NCI-H128 (cell line): ENCODE measurements at regions not wholly inside any gene's neighbourhood (a gene's known extent, or its start where the extent isn't known, plus 50 kb on each side); places are given as distances from the start of the nearest gene placed in this dataset.

Experiments used
- DNase-seq: peaks from one replicate; lab custom pipeline; 2025; ENCODE audit not compliant: unreplicated experiment; lab: John Stamatoyannopoulos, UW

GRCh38 chr9:2311920-2312319 lies 296.8 kb downstream of the SMARCA2 start:
- no peak for DNase-seq

- DNase-seq = no peak
Measured at GRCh38 chr9:2313512-2313911, 298.4 kb downstream of the SMARCA2 start.

DNA sequence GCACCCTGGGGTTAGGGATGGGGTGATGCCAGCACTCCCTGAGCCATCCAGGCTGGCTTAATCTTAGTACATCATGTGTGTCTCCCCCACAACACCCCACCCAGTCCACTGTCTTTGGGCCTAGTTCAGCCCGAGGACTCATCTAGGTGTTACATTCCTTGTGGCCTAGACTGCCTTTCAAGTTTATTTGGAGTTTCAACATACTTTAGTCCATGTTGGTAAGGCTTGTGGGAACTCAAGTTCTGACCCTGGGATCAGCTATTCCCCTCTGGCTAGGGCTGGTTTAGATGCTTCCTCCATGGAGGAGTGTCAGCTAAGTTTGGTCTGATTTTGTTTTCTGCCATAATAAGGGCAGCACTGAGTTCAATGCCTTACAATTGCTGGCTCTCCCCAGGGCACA lies 302.4 kb downstream of the SMARCA2 start:
- no peak for DNase-seq

GRCh38 chr9:2319421-2319820 lies 302.2 kb upstream of the VLDLR start:
- no peak for DNase-seq

GRCh38 chr9:2320114-2320513 lies 301.5 kb upstream of the VLDLR start:
- DNase-seq = no peak

GRCh38 chr9:2320632-2321031 lies 301.0 kb upstream of the VLDLR start:
- no peak for DNase-seq

- DNase-seq = no peak
Measured at GRCh38 chr9:2321523-2322148, 300.0 kb upstream of the VLDLR start.

DNA sequence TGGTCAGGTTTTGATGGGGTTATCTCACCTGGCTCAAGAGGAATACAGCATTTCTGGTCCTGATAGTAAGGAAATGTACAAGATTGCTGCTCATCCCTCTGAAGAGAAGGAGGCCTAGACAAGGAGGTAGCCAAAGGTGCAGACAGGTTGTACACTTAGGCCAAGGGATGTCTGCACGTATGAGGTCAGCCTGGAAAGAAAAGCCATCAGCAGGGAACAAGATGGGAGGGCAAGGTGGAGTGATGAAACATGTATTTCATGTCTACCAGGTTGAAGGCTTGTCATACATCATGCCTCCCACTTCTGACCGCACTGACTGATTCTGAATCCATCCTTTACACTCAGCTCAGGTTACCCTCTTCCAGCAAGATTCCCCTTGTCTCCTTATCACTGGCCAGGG lies 296.8 kb upstream of the VLDLR start:
- no peak for DNase-seq

DNA sequence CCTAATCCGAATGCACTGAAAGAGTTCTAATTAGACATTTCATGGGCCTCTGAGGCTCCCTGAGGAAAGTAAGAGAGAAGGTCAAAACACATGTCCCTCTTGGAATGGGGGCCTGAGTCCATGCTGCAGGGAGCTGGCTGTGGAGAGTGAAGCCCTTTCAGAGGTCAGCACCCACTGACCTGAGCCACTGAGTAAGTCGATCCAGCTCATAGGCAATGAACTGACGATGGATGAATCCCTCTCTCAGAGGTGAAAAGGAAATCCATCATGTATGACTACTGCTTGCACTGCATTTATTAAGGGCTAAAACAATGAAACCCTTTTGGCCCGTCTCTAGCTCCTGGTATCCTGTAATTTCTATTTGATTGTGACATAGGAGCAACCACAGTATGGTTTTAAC lies 288.9 kb upstream of the VLDLR start:
- no peak for DNase-seq

DNA sequence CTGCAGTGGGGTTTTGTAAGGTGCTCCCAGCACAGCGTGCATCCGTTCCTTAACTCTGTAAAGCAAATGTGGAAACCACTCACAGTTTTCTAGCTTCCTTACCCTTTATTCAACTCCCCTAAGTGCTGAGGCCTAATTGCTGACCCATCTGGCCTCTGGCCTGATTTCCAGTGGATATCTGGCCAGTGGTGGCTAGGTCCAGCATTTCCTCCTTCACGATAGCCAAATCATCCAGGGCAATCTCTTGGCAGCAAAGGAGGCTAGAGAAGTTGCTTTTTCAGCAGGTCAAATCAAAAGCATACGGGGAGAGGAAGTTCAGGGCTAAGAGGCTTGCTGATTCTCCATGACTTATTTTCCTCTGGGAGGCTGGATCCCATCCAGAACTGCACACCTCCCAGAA lies 286.3 kb upstream of the VLDLR start:
- no peak for DNase-seq

DNA sequence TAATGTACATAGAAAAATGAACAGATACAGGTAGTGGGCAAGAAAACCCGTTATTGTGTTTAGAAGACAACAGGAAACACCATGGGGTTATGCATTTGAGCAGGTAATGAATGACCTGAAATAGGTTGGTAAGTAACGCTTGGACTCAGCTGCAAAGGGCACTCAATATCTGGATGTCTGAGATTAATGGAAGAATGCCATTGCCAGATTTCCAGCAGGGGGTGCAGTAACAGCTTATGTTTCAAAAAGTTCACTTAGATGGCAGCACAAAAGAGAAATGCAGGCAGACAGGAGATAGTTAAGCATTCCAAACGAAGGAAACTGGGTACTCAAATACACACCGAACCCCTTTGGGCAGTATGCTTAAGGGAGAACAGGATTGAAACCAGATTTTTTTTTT lies 285.5 kb upstream of the VLDLR start:
- DNase-seq = no peak

DNA sequence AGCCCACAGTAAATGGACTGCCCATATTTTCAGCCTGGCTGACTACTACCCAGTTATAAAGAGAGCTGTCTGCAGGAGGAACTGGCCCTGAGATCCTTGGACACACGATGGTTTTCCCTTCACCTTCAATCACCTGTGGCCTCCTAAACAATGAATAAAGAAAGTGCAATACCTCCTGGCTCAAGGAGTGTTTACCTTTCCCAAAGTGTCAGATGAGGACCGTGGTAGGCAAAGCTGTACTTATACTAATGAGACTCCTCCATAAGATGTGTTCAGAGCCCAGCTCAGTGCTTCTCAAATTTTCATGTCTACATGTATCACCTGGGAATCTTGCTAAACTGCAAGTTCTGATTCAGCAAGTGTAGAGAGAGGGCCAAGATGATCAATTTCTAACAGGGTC lies 284.5 kb upstream of the VLDLR start:
- DNase-seq = no peak

DNA sequence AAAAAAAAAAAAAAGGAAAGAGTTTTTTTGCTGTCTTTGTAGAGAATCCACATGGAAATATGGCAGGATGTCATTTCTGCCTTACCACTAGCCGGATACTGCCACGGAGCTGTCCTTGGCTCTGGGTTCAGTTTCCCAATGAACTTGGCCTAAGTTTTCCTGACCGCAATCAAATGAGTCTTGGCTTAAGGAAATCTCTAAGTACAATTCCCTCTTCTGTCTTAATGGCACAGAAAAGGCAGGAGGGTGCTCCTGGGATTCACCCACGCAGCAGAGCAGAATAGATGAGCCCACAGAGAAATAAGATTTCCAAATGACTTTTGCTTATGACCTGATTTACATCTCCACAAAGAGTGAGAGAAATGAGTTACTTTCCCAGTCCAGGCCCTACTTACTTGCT lies 284.0 kb upstream of the VLDLR start:
- DNase-seq = no peak

GRCh38 chr9:2338777-2339365 lies 282.7 kb upstream of the VLDLR start:
- no peak for DNase-seq

- DNase-seq = no peak
Measured at GRCh38 chr9:2339416-2339815, 282.2 kb upstream of the VLDLR start.

DNA sequence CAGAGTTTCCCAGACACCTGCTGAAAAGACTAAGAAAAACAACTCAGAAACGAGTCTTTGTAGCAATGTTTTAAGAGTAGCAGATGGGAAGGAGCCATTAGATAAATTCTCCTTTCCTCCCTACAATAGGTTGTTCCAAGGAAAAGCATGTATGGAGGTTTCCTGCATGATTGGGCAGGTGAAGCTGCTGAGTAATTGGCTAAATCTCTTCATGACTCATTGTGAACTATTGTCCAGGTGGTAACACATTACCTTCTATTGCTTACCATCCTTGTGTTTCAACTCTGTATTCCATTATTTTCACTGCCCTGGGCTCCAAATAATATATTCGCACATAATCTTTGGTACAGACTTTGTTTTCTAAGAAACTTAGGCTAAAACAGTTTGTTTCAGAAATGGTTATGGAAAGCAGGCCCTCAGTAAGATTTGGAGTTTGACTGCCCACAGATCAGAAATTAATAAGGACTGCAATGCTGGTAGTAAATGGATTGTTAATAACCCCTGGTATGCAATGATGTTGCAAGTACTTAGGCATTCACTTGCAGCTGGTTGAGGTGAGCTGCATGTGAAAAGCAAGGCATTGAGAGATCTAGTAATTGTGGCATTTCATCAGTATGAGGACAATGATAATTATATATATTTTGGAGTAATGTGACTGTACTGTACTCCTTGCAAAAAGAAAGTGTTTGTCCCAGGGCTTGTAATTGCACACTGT lies 281.4 kb upstream of the VLDLR start:
- no peak for DNase-seq

- DNase-seq = no peak
Measured at GRCh38 chr9:2341126-2341525, 280.5 kb upstream of the VLDLR start.

GRCh38 chr9:2341956-2342355 lies 279.6 kb upstream of the VLDLR start:
- no peak for DNase-seq

- DNase-seq = no peak
Measured at GRCh38 chr9:2343756-2344155, 277.8 kb upstream of the VLDLR start.

DNA sequence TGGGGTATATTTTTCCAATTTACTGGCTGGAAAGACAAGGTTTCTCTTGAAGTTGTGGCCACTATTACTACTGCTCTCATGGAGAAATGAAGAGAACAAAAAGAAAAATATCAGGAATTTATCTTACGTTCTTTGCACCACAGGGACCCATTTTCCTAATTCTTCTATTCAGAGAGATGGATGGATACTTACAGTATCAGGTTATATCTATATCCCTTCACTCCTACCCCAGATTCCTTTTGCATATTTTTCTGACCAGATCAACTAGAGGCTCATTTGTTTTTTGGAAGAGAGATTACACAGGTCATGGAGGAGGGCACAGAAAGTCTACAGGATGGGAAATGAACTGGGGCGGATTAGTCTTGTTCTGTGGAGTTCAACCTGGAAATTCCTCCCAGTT lies 277.2 kb upstream of the VLDLR start:
- no peak for DNase-seq

DNA sequence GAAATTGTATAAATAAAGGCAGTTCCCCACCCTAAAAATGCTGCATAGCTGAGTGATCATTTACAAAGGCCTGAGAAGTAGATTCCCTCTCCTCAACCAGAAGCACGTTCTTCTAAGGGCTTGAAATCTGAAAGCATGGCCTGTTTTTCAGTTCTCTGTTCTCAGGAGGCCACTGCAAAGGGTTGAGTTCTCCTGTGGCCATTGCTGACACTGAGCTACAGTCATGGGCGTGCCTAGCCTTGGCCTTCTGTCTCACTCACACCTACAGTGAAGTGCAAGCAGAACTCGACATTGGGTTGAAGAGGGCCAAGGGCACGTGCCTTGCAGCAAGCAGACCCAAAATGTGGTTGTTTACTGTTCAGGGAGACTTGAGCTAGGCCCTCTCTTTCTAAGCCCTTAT lies 276.6 kb upstream of the VLDLR start:
- DNase-seq = no peak

DNA sequence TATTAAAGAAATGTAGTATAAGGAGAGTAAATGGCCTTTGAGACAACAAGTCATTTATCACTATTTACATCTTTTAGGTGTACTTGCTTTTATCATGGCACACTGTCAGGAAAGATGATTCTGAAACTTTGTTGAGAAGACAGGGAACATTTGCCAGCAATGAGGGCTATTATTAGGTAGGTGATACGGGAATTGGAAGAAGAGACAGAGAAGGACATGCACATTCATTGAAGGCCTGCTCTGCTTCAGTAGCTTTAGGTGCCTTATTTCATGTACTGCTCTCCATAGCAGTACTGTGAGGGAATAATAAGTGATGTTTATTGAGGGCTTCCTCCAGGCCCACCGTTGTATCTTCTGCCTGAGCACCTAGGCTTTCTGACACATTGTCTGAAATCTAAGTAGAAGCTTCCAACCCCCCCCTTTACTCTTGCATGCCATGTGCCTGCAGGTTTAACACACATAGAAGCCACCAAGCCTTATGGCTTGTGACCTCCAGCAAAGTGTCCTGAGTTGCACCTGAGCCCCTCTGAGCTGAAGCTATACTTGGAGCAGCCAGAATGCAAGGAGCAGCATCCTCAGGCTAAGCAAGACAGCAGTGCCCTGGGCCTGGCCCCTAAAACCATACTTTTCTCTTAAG lies 275.2 kb upstream of the VLDLR start:
- DNase-seq = no peak
